Thymus (tissue), 11 donors: ENCODE measurements at regions not wholly inside any gene's neighbourhood (a gene's known extent, or its start where the extent isn't known, plus 50 kb on each side); places are given as distances from the start of the nearest gene placed in this dataset.
"Not testable (repeated sequence)": the region's sequence is repeated elsewhere in the genome, so short reads cannot be mapped to it uniquely, and the experiment has no call there.

ENCODE experiments used
- DNase-seq, 9 donors: peaks; one replicate each; pipeline ENCODE4 v3.0.0-alpha.2; 2013; ENCODE audit warnings: low spot score in 9 of 9, low read depth in 6 of 9, missing footprints in 1 of 9
- H3K27ac ChIP-seq, 2 donors: one replicate each; pipeline ENCODE4 v1.5.1; 2013; ENCODE audit warnings: control low read depth in 1 of 2, low read depth in 1 of 2, low read length in 1 of 2, mild to moderate bottlenecking in 1 of 2, moderate library complexity in 1 of 2
- H3K27me3 ChIP-seq, 2 donors: one replicate each; pipeline ENCODE4 v1.5.1; 2013; ENCODE audit warnings: low read length in 1 of 2; ENCODE audit not compliant: control insufficient read depth in 2 of 2, insufficient read depth in 1 of 2
- H3K36me3 ChIP-seq, 2 donors: one replicate each; pipeline ENCODE4 v1.5.1; 2013; ENCODE audit warnings: low read length in 1 of 2, mild to moderate bottlenecking in 1 of 2, moderate library complexity in 1 of 2; ENCODE audit not compliant: control insufficient read depth in 2 of 2, insufficient read depth in 2 of 2
- H3K4me1 ChIP-seq, 2 donors: one replicate each; pipeline ENCODE4 v1.5.1; 2013; ENCODE audit warnings: low read length in 2 of 2; ENCODE audit not compliant: control insufficient read depth in 2 of 2, insufficient read depth in 2 of 2
- H3K4me3 ChIP-seq, 2 donors: one replicate each; pipeline ENCODE4 v1.5.1; 2013; ENCODE audit warnings: low read length in 2 of 2, control low read depth in 1 of 2, mild to moderate bottlenecking in 1 of 2
- H3K9me3 ChIP-seq, 2 donors: one replicate each; pipeline ENCODE4 v1.5.1; 2013; ENCODE audit warnings: low read length in 1 of 2, mild to moderate bottlenecking in 1 of 2; ENCODE audit not compliant: control insufficient read depth in 2 of 2, insufficient read depth in 1 of 2
- whole genome bisulfite sequencing: extraction: QIAGEN DNeasy Blood & Tissue Kit; methylation state at CpG from one replicate; pipeline ENCODE4 v1.1.7; 2013; 5-methylcytosine and 5-hydroxymethylcytosine counted together
- donor health status: healthy.

DNA sequence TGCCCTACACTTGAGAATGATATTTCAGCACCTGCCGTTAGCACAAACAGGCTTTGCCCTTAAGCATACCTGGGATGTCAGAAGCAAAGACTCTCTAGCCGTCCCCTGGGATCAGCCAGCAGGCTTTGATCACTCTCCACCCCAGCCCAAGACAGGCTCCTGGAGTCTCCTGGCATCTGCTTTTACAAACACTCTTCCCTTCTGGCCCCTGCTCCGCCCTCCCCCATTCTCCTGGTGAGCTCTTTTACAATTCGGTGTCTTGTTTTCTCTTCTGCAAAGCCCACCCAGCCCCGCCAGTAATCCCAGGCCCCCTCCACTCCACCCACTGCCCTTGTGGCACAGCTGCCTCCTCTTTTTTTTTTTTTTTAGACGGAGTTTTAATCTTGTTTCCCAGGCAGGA lies 50.4 kb downstream of the KATNIP start:
- 96% methylated on average over 6 of the region's 6 CpGs for WGBS

DNA sequence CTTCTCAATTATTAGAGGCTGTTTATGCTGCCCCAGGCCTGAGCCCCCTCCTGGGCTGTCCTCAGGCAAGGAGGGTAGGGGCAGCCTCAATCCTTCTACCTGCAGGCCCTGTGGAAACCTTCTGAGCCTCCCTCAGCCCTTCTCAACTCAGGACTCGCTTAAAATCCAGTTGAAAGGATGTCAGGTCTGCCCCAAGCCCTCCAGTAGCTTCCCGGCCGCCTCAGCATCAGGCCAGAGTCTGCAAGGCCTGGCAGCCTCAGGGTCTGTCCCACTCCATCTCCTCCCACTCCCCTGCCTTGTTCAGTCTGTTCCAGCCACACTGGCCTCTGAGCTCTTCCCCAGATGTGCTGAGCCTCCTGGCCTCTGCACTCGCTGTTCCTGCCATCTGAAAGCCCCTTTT lies 52.2 kb downstream of the KATNIP start:
- H3K9me3 ChIP-seq, result no peaks in the 10 kb centered on the region
- WGBS, result 97% methylated on average over 4 of the region's 4 CpGs
- H3K27ac ChIP-seq, result no peak overlapping the region
- no peak for DNase-seq
- peaks cover 0 to 7% of the 10 kb centered on the region in 2 donors for H3K36me3 ChIP-seq
- no peaks in the 10 kb centered on the region for H3K4me1 ChIP-seq
- H3K27me3 ChIP-seq, result no peaks in the 10 kb centered on the region
- no peak overlapping the region for H3K4me3 ChIP-seq

More for the DNA sequence above, 50.4 kb downstream of the KATNIP start:
- H3K4me3 ChIP-seq, result no peak overlapping the region
- H3K27ac ChIP-seq, result no peak overlapping the region
- H3K36me3 ChIP-seq, result peaks cover 0 to 5% of the 10 kb centered on the region in 2 donors
- no peaks in the 10 kb centered on the region for H3K4me1 ChIP-seq
- no peak for DNase-seq
- no peaks in the 10 kb centered on the region for H3K9me3 ChIP-seq
- H3K27me3 ChIP-seq, result no peaks in the 10 kb centered on the region

DNA sequence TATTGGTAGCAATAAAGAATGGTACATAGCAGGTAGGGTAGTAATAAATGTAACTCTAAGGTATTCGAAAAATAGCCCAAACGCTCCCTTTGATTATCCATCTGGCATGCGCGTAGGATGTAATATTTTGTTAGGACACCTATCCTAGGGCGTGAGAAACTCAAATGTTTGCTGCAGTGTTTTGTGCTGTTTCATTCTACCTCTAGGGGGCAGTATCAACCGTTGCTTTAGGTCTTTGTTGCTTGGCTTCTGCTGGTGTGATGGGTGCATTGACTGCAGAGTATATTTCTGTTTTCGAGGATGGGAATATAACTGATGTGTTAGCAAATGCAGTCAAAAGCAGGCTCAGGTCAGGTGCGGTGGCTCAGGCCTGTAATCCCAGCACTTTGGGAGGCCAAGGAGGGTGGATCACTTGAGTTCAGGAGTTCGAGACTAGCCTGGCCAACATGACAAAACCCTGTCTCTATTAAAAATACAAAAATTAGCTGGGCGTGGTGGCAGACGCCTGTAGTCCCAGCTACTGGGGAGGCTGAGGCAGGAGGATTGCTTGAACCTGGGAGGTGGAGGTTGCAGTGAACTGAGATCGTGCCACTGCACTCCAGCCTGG lies 55.7 kb downstream of the KATNIP start:
- H3K27ac ChIP-seq, result not testable (repeated sequence)
- 89% methylated on average over 12 of the region's 12 CpGs for WGBS
- DNase-seq, result peak in 7 of 9 donors; percentile 3 to 53 (median 17)

DNA sequence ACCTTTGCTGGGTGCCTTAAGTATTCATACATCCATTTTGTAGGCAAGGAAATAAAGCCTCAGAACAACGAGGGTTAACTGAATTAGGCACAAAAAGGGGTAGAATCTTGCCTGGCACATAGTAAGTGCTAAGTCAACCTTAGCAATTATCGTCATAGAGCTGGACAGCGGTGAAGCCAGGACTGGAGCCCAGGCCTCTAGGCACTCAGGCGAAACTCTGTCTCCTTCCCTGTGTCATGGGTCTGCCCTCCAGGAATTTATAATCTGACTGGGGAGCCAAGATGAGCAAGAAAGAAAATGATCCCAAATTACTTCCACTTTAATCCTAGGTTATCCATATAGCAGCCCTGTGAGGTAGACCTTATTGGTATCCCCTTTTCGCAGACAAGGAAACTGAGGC lies 61.4 kb downstream of the KATNIP start:
- no peaks in the 10 kb centered on the region for H3K27me3 ChIP-seq
- no peaks in the 10 kb centered on the region for H3K4me1 ChIP-seq
- no peak overlapping the region for H3K27ac ChIP-seq
- WGBS, result 93% methylated on average over 5 of the region's 5 CpGs
- H3K36me3 ChIP-seq, result peaks cover 0 to 3% of the 10 kb centered on the region in 2 donors
- no peaks in the 10 kb centered on the region for H3K9me3 ChIP-seq
- H3K4me3 ChIP-seq, result no peak overlapping the region
- no peak for DNase-seq

More for the DNA sequence above, 55.7 kb downstream of the KATNIP start:
- H3K9me3 ChIP-seq, H3K36me3 ChIP-seq, H3K27me3 ChIP-seq, H3K4me3 ChIP-seq, H3K4me1 ChIP-seq: not testable (repeated sequence)

DNA sequence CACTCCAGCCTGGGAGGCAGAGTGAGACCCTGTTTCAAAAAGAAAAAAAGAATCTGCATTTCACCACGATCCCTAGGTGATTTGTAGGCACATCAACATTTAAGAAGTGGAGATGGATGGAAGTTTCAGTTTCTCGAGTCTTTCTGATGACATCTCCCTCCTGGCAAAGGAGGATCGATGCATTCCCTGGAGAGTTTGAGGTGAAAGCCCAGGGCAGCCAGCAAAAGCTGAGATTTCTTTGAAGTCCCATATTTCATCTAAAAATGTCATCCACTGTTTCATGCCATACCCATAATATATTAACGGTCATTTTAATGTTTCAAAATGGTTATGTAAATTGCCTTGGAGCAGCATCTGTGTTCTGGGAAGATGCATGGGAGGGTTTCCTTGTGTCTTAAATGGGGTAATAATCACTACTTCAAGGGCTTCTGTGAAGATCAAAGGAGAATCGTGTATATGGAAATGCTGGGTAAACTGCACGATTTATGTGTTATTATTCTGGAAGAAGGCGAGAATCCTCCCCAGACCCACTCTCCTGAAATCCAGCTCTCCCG lies 63.4 kb downstream of the KATNIP start:
- peaks cover 0 to 3% of the 10 kb centered on the region in 2 donors for H3K4me1 ChIP-seq
- H3K27me3 ChIP-seq, result no peaks in the 10 kb centered on the region
- H3K4me3 ChIP-seq, result no peak overlapping the region
- WGBS, result 96% methylated on average over 8 of the region's 8 CpGs
- H3K36me3 ChIP-seq, result no peaks in the 10 kb centered on the region
- DNase-seq, result no peak
- H3K27ac ChIP-seq, result no peak overlapping the region
- H3K9me3 ChIP-seq, result no peaks in the 10 kb centered on the region

DNA sequence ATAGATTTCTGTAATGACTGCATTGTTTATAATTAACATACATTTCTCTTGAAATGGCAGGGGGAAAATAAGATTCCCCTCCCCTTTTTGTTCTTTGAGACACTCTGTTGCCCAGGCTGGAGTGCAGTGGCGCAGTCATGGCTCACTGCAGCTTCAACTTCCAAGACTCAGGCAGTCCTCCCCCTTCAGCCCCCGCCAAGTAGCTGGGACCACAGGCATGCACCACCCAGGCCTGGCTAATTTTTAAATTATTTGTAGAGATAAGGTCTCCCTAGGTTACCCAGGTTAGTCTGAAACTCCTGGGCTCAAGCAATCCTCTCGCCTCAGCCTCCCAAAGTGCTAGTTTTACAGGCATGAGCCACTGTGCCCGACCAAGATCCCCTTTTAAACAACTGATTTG lies 67.7 kb downstream of the KATNIP start:
- no peaks in the 10 kb centered on the region for H3K36me3 ChIP-seq
- no peaks in the 10 kb centered on the region for H3K27me3 ChIP-seq
- H3K4me3 ChIP-seq, result no peak overlapping the region
- WGBS, result 95% methylated on average over 4 of the region's 4 CpGs
- no peak overlapping the region for H3K27ac ChIP-seq
- DNase-seq, result no peak
- peaks cover 0 to 3% of the 10 kb centered on the region in 2 donors for H3K4me1 ChIP-seq
- no peaks in the 10 kb centered on the region for H3K9me3 ChIP-seq

DNA sequence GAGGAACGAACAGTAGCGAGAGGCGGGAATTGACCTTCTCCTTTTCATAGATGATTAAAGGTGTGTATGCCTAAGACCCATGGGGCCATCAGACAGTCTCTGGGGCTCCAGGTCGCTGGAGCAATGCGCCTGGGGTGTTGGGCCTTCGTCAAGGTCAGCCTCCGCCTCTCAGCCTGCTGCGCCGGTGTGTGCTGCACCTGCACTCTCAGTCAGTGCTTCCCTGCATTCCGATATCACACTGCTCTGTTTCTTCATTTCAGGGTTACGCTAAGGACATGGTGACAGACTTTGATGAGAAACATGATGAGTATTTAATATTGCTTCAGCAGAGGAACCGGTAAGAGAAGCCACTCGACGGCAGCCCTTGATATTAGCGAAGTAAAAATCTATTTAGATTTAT lies 68.2 kb downstream of the KATNIP start:
- no peak for DNase-seq
- Histone ChIP-seq H3K36me3 (no peaks in the 10 kb centered on the region), H3K4me3 (no peak overlapping the region), H3K4me1 (peaks cover 0 to 3% of the 10 kb centered on the region in 2 donors), H3K9me3 (no peaks in the 10 kb centered on the region), H3K27me3 (no peaks in the 10 kb centered on the region), H3K27ac (no peak overlapping the region)
- WGBS, result 96% methylated on average over 15 of the region's 15 CpGs

DNA sequence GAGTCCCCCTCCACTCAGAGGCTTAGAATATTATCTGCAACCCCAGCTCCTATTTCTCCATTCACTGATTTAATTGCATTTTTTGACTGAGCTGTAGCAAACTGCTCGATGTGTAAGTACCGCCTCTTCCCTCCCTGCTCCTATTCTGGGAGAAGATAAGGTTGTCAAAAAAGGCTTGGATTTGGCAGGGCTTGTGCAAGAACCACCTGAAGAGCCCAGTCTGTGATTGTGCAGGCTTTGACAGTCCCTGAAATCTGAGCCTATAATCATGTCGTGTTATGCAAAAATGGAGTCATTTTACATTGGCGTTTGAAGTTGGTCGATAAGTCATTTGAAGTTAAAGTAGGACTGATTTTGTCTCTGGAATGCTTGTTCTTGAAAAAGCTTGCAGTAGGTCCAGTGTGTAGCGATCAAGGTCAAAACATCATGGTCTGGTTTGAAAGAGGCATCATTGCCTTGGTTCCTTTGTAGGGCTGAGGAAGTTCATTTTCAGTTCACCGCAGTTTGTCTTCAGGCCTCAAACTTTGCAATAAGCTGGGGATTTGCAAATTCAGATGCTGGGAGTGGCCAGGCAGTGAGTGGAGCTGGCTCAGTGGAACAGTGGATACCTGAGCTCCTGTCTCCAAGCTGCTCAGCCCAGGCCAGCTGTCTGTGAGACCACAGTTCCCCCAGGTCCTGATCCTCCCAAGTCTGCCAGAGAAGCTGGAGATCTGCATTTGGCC lies 68.8 kb downstream of the KATNIP start:
- H3K36me3 ChIP-seq, result no peaks in the 10 kb centered on the region
- H3K27ac ChIP-seq, result no peak overlapping the region
- no peak overlapping the region for H3K4me3 ChIP-seq
- H3K9me3 ChIP-seq, result no peaks in the 10 kb centered on the region
- 94% methylated on average over 7 of the region's 7 CpGs for WGBS
- no peaks in the 10 kb centered on the region for H3K27me3 ChIP-seq
- DNase-seq, result no peak
- H3K4me1 ChIP-seq, result peaks cover 0 to 3% of the 10 kb centered on the region in 2 donors

DNA sequence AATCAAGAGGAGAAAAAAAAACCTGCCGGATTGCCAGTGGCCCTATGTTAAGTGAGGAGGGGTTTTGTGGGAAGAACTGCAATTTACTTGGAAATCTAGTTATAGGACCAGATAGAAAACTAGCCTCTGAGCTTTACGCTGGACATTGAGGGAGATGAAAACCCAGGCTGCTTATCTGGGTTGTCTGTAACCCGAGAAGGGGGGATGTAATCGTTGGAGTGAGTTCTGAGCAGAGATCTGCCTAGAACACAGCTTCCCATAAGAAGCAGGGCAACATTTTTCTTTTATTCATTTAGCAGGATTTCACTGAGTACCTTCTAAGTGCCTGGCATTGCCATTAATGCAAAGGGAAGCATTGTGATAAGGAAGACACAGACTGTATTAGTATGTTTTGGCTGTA lies 70.6 kb downstream of the KATNIP start:
- Histone ChIP-seq H3K27ac (no peak overlapping the region), H3K36me3 (no peaks in the 10 kb centered on the region), H3K27me3 (no peaks in the 10 kb centered on the region), H3K4me3 (no peak overlapping the region), H3K9me3 (no peaks in the 10 kb centered on the region), H3K4me1 (peaks cover 0 to 3% of the 10 kb centered on the region in 2 donors)
- WGBS, result 91% methylated on average over 4 of the region's 4 CpGs
- no peak for DNase-seq
